SK-N-SH (cell line): ENCODE measurements at regions not wholly inside any gene's neighbourhood (a gene's known extent, or its start where the extent isn't known, plus 50 kb on each side); places are given as distances from the start of the nearest gene placed in this dataset.

Experiments used
- CTCF ChIA-PET: fragments of 300-600, 350-600 bp; formaldehyde crosslinking; extraction: SDS; loops from one replicate; lab custom pipeline; 2021; lab: Yijun Ruan, JAX
- POLR2A ChIA-PET: fragments of 350-600 bp; sonication (Branson Sonifier 250); formaldehyde crosslinking; extraction: SDS; loops from one replicate; lab custom pipeline; 2020; ENCODE audit warnings: antibody characterized with exemption, inconsistent platforms; lab: Yijun Ruan, JAX
- DNase-seq: peaks from one replicate; pipeline ENCODE4 v3.0.0; 2012
- H2AFZ ChIP-seq: fragments of 200-600 bp; sonication (generic); 2 replicates; pipeline ENCODE4 v1.8.1; 2016; ENCODE audit warnings: antibody characterized with exemption, mild to moderate bottlenecking, low read depth
- H3F3A ChIP-seq: fragments of 200-600 bp; sonication (generic); replicated peaks from 2 replicates; pipeline ENCODE3; 2016; ENCODE audit warnings: antibody characterized with exemption, mild to moderate bottlenecking; ENCODE audit not compliant: insufficient read depth
- H3K27ac ChIP-seq, 2 experiments: fragments of 200-500 bp in 1 of 2; fragments of 200-600 bp in 1 of 2; sonication (Bioruptor generic) in 1 of 2; sonication (generic), shearing (Covaris generic) in 1 of 2; 2 replicates each; pipeline versions ENCODE4 v1.5.1 to v1.6.1; 2014 to 2016; ENCODE audit warnings: low read depth in 2 of 2, inconsistent platforms in 1 of 2, low read length in 1 of 2, mild to moderate bottlenecking in 1 of 2, mixed read lengths in 1 of 2
- H3K27me3 ChIP-seq: fragments of 200-600 bp; sonication (generic), shearing (Covaris generic); 2 replicates; pipeline ENCODE4 v1.6.1; 2016; ENCODE audit warnings: mixed run types; ENCODE audit not compliant: insufficient read depth
- H3K36me3 ChIP-seq, 2 experiments: fragments of 200-500 bp in 1 of 2; fragments of 200-600 bp in 1 of 2; sonication (Bioruptor generic) in 1 of 2; sonication (generic) in 1 of 2; replicated peaks in 1 of 2; 2 replicates each; pipeline versions ENCODE3 to v1.5.1; 2014 to 2016; ENCODE audit warnings: low read length in 1 of 2, mild to moderate bottlenecking in 1 of 2; ENCODE audit not compliant: insufficient read depth in 2 of 2, control insufficient read depth in 1 of 2
- H3K4me1 ChIP-seq, 2 experiments: fragments of 200-500 bp in 1 of 2; fragments of 200-600 bp in 1 of 2; sonication (Bioruptor generic) in 1 of 2; sonication (generic), shearing (Covaris generic) in 1 of 2; 2 replicates each; pipeline versions ENCODE4 v1.5.1 to v1.6.1; 2014 to 2016; ENCODE audit warnings: low read depth in 1 of 2, low read length in 1 of 2, mixed run types in 1 of 2; ENCODE audit not compliant: insufficient read depth in 2 of 2, control insufficient read depth in 1 of 2
- H3K4me2 ChIP-seq: fragments of 200-600 bp; sonication (generic), shearing (Covaris generic); 2 replicates; pipeline ENCODE4 v1.6.1; 2017; ENCODE audit warnings: mixed run types
- H3K4me3 ChIP-seq, 2 experiments: fragments of 200-500 bp in 1 of 2; fragments of 200-600 bp in 1 of 2; sonication (Bioruptor generic) in 1 of 2; sonication (generic), shearing (Covaris generic) in 1 of 2; 2 replicates each; pipeline versions ENCODE4 v1.5.1 to v1.8.1; 2014 to 2016; ENCODE audit warnings: low read depth in 2 of 2, inconsistent platforms in 1 of 2, low read length in 1 of 2, mild to moderate bottlenecking in 1 of 2, mixed read lengths in 1 of 2, moderate library complexity in 1 of 2
- H3K79me2 ChIP-seq: fragments of 200-600 bp; sonication (generic); 2 replicates; pipeline ENCODE4 v1.8.1; 2017; ENCODE audit warnings: mild to moderate bottlenecking; ENCODE audit not compliant: insufficient read depth
- H3K9ac ChIP-seq: fragments of 200-600 bp; sonication (generic); 2 replicates; pipeline ENCODE4 v1.6.1; 2017; ENCODE audit warnings: mixed run types
- H3K9me2 ChIP-seq: fragments of 200-600 bp; sonication (generic); 2 replicates; pipeline ENCODE4 v1.6.1; 2017; ENCODE audit warnings: mixed run types
- H3K9me3 ChIP-seq: fragments of 200-600 bp; sonication (generic); 2 replicates; pipeline ENCODE4 v1.6.1; 2017; ENCODE audit warnings: mixed run types, mild to moderate bottlenecking, moderate library complexity
- H4K20me1 ChIP-seq: fragments of 200-600 bp; sonication (generic); 2 replicates; pipeline ENCODE4 v1.6.1; 2017; ENCODE audit warnings: mild to moderate bottlenecking, mixed run types; ENCODE audit not compliant: insufficient read depth
- ELF1 ChIP-seq: IDR thresholded peaks from 2 replicates; pipeline ENCODE4 v1.4.0; 2012
- EZH2phosphoT487 ChIP-seq: fragments of 200-600 bp; sonication (generic); IDR thresholded peaks from 2 replicates; pipeline ENCODE4 v1.6.1; 2017; ENCODE audit warnings: low read depth, mixed run types, mild to moderate bottlenecking, antibody characterized with exemption, moderate library complexity, borderline replicate concordance
- GABPA ChIP-seq: IDR thresholded peaks from 2 replicates; pipeline ENCODE4 v1.4.0; 2012; ENCODE audit warnings: low read depth, mild to moderate bottlenecking
- IRF3 ChIP-seq: fragments of 150-350 bp; IDR thresholded peaks from 2 replicates; pipeline ENCODE4 v1.6.1; 2016; ENCODE audit warnings: mild to moderate bottlenecking, low read depth, low read length
- JUND ChIP-seq: IDR thresholded peaks from 2 replicates; pipeline ENCODE4 v1.4.0; 2012
- MEF2A ChIP-seq: IDR thresholded peaks from 2 replicates; pipeline ENCODE4 v1.4.0; 2012; ENCODE audit warnings: low read depth, borderline replicate concordance
- TCF12 ChIP-seq: IDR thresholded peaks from 2 replicates; pipeline ENCODE4 v1.4.0; 2012
- YY1 ChIP-seq: IDR thresholded peaks from 2 replicates; pipeline ENCODE4 v1.4.0; 2012; ENCODE audit warnings: low read depth, mild to moderate bottlenecking
- WGBS: methylation state at CpG from one replicate; pipeline ENCODE4 v1.1.6; 2017; ENCODE audit warnings: low lambda C conversion rate; 5-methylcytosine and 5-hydroxymethylcytosine counted together

GRCh38 chr3:137820366-137820765 is 56.3 kb downstream of the SOX14 start:
- Histone ChIP-seq H3K27ac (no peak overlapping the region), H2AFZ (no peak overlapping the region), H3F3A (no peaks in the 10 kb centered on the region), H3K4me3 (no peak overlapping the region), H3K9me2 (no peaks in the 10 kb centered on the region), H3K9ac (no peak overlapping the region), H3K27me3 (no peaks in the 10 kb centered on the region), H3K4me1 (no peaks in the 10 kb centered on the region), H4K20me1 (no peaks in the 10 kb centered on the region), H3K4me2 (no peak overlapping the region), H3K9me3 (no peaks in the 10 kb centered on the region), H3K79me2 (no peaks in the 10 kb centered on the region), H3K36me3 (no peaks in the 10 kb centered on the region)
- 24% methylated on average over 3 of the region's 3 CpGs for WGBS
- ChIA-PET POLR2A (no interaction called here), CTCF (no interaction called here)
- DNase-seq: no peak
- TF ChIP-seq IRF3 (no peak), ELF1 (no peak)

- ChIA-PET CTCF (interaction anchor here (0.6 kb wide), 2 partner anchors 129 to 136 kb away, joined by 3 read pairs; no protein-coding TSS in a partner anchor), POLR2A (no interaction called here)
- 17% methylated on average over 1 of the region's 1 CpG for WGBS
- no peak for DNase-seq
- Histone ChIP-seq H3K4me2 (no peak overlapping the region), H3F3A (no peaks in the 10 kb centered on the region), H4K20me1 (no peaks in the 10 kb centered on the region), H3K36me3 (no peaks in the 10 kb centered on the region), H2AFZ (no peak overlapping the region), H3K9ac (no peak overlapping the region), H3K9me2 (no peaks in the 10 kb centered on the region), H3K4me1 (no peaks in the 10 kb centered on the region), H3K27me3 (no peaks in the 10 kb centered on the region), H3K4me3 (no peak overlapping the region), H3K9me3 (no peaks in the 10 kb centered on the region), H3K27ac (no peak overlapping the region), H3K79me2 (no peaks in the 10 kb centered on the region)
- TF ChIP-seq GABPA: no peak
Measured at GRCh38 chr3:137835096-137835495, 71.0 kb downstream of the SOX14 start.

- Histone ChIP-seq H3K79me2 (no peaks in the 10 kb centered on the region), H4K20me1 (no peaks in the 10 kb centered on the region), H3K27me3 (no peaks in the 10 kb centered on the region), H3K36me3 (no peaks in the 10 kb centered on the region), H3K9me3 (no peaks in the 10 kb centered on the region), H3K27ac (no peak overlapping the region), H3K4me2 (no peak overlapping the region), H3K4me3 (no peak overlapping the region), H2AFZ (no peak overlapping the region), H3K9ac (no peak overlapping the region), H3K9me2 (no peaks in the 10 kb centered on the region), H3F3A (no peaks in the 10 kb centered on the region), H3K4me1 (no peaks in the 10 kb centered on the region)
- POLR2A ChIA-PET: no interaction called here
- CTCF ChIA-PET: no interaction called here
- TF ChIP-seq TCF12: no peak
- TF ChIP-seq YY1: no peak
- TF ChIP-seq MEF2A: no peak
- 20% methylated on average over 4 of the region's 4 CpGs for WGBS
- no peak for DNase-seq
Measured at GRCh38 chr3:137845194-137845593, 81.1 kb downstream of the SOX14 start.

- H3K9ac ChIP-seq: no peak overlapping the region
- 19% methylated on average over 3 of the region's 3 CpGs for WGBS
- POLR2A ChIA-PET: no interaction called here
- no peaks in the 10 kb centered on the region for H3K27me3 ChIP-seq
- H4K20me1 ChIP-seq: no peaks in the 10 kb centered on the region
- no peaks in the 10 kb centered on the region for H3K4me1 ChIP-seq
- H3K36me3 ChIP-seq: no peaks in the 10 kb centered on the region
- no peaks in the 10 kb centered on the region for H3K9me3 ChIP-seq
- H3K27ac ChIP-seq: no peak overlapping the region
- TF ChIP-seq JUND (no peak), EZH2phosphoT487 (no peak), IRF3 (no peak), ELF1 (no peak)
- TF ChIP-seq, all 33 proteins: peak for 0
- H3K4me2 ChIP-seq: no peak overlapping the region
- DNase-seq: no peak
- H2AFZ ChIP-seq: no peak overlapping the region
- H3K9me2 ChIP-seq: no peaks in the 10 kb centered on the region
- H3F3A ChIP-seq: no peaks in the 10 kb centered on the region
- H3K79me2 ChIP-seq: no peaks in the 10 kb centered on the region
- no peak overlapping the region for H3K4me3 ChIP-seq
- CTCF ChIA-PET: no interaction called here
Measured at GRCh38 chr3:137845666-137846065, 81.6 kb downstream of the SOX14 start.
